H9 (cell line): ENCODE measurements at regions not wholly inside any gene's neighbourhood (a gene's known extent, or its start where the extent isn't known, plus 50 kb on each side); places are given as distances from the start of the nearest gene placed in this dataset.

ENCODE experiments used
- DNase-seq: peaks from one replicate; pipeline ENCODE4 v3.0.0-alpha.2; 2017
- H2AFZ ChIP-seq: one replicate; pipeline ENCODE4 v1.6.1; 2013; ENCODE audit warnings: mild to moderate bottlenecking, low read length, control low read depth, moderate library complexity
- H2AK5ac ChIP-seq: 2 replicates; pipeline ENCODE4 v1.6.1; 2013; ENCODE audit warnings: low read length, control low read depth, mixed read lengths; ENCODE audit not compliant: insufficient read length
- H2BK120ac ChIP-seq: one replicate; pipeline ENCODE4 v1.6.1; 2013; ENCODE audit warnings: low read depth, mild to moderate bottlenecking, low read length, control low read depth, inconsistent platforms; ENCODE audit not compliant: poor library complexity, severe bottlenecking
- H2BK12ac ChIP-seq: 2 replicates; pipeline ENCODE4 v1.6.1; 2013; ENCODE audit warnings: low read length, control low read depth, mixed read lengths, low read depth; ENCODE audit not compliant: insufficient read length
- H2BK15ac ChIP-seq: 2 replicates; pipeline ENCODE4 v1.6.1; 2013; ENCODE audit warnings: low read depth, low read length, control low read depth
- H2BK20ac ChIP-seq: one replicate; pipeline ENCODE4 v1.6.1; 2013; ENCODE audit warnings: low read depth, mild to moderate bottlenecking, low read length, control low read depth, inconsistent platforms; ENCODE audit not compliant: poor library complexity, severe bottlenecking
- H2BK5ac ChIP-seq: 2 replicates; pipeline ENCODE4 v1.6.1; 2013; ENCODE audit warnings: low read length, control low read depth, mixed read lengths; ENCODE audit not compliant: insufficient read length
- H3K14ac ChIP-seq: 2 replicates; pipeline ENCODE4 v1.6.1; 2013; ENCODE audit warnings: low read length, control low read depth; ENCODE audit not compliant: insufficient read depth
- H3K18ac ChIP-seq: 2 replicates; pipeline ENCODE4 v1.6.1; 2013; ENCODE audit warnings: low read depth, mild to moderate bottlenecking, mixed read lengths, low read length, control low read depth; ENCODE audit not compliant: insufficient read length
- H3K23ac ChIP-seq: 2 replicates; pipeline ENCODE4 v1.6.1; 2013; ENCODE audit warnings: low read length, control low read depth, mixed read lengths, low read depth; ENCODE audit not compliant: insufficient read length
- H3K23me2 ChIP-seq: 2 replicates; pipeline ENCODE4 v1.6.1; 2013; ENCODE audit warnings: low read depth, mild to moderate bottlenecking, mixed read lengths, low read length, control low read depth; ENCODE audit not compliant: insufficient read length, poor library complexity, severe bottlenecking
- H3K27ac ChIP-seq: 2 replicates; pipeline ENCODE4 v1.5.1; 2013; ENCODE audit warnings: low read length, control low read depth, mixed read lengths, low read depth; ENCODE audit not compliant: insufficient read length
- H3K27me3 ChIP-seq: 2 replicates; pipeline ENCODE4 v1.6.1; 2013; ENCODE audit warnings: low read length, control low read depth, inconsistent platforms; ENCODE audit not compliant: insufficient read depth
- H3K4ac ChIP-seq: 2 replicates; pipeline ENCODE4 v1.6.1; 2013; ENCODE audit warnings: low read depth, mild to moderate bottlenecking, control low read depth, inconsistent platforms, low read length, moderate library complexity
- H3K4me1 ChIP-seq: 2 replicates; pipeline ENCODE4 v1.6.1; 2013; ENCODE audit warnings: low read length, control low read depth, inconsistent platforms; ENCODE audit not compliant: insufficient read depth
- H3K4me2 ChIP-seq: 2 replicates; pipeline ENCODE4 v1.6.1; 2013; ENCODE audit warnings: low read length, control low read depth, mixed read lengths; ENCODE audit not compliant: insufficient read length, insufficient read depth
- H3K56ac ChIP-seq: 2 replicates; pipeline ENCODE4 v1.6.1; 2013; ENCODE audit warnings: low read depth, mild to moderate bottlenecking, mixed read lengths, low read length, control low read depth; ENCODE audit not compliant: insufficient read length
- H3K79me1 ChIP-seq: 2 replicates; pipeline ENCODE4 v1.6.1; 2013; ENCODE audit warnings: low read depth, mild to moderate bottlenecking, moderate library complexity, low read length, control low read depth, inconsistent platforms; ENCODE audit not compliant: insufficient read depth, poor library complexity, severe bottlenecking
- H3K79me2 ChIP-seq: 2 replicates; pipeline ENCODE4 v1.6.1; 2013; ENCODE audit warnings: low read length, control low read depth, inconsistent platforms; ENCODE audit not compliant: insufficient read depth
- H3K9ac ChIP-seq: 2 replicates; pipeline ENCODE4 v1.6.1; 2013; ENCODE audit warnings: low read length, control low read depth, mixed read lengths; ENCODE audit not compliant: insufficient read length; ENCODE audit errors: extremely low read depth
- H3K9me3 ChIP-seq: one replicate; pipeline ENCODE4 v1.6.1; 2013; ENCODE audit warnings: low read depth, low read length, inconsistent platforms; ENCODE audit not compliant: control insufficient read depth
- H3T11ph ChIP-seq: one replicate; pipeline ENCODE4 v1.6.1; 2013; ENCODE audit warnings: mild to moderate bottlenecking, low read length, control low read depth, inconsistent platforms
- H4K20me1 ChIP-seq: one replicate; pipeline ENCODE4 v1.6.1; 2013; ENCODE audit not compliant: control insufficient read depth, insufficient read length, insufficient read depth
- H4K5ac ChIP-seq: 2 replicates; pipeline ENCODE4 v1.6.1; 2013; ENCODE audit warnings: low read depth, mild to moderate bottlenecking, mixed read lengths, low read length, control low read depth; ENCODE audit not compliant: insufficient read length
- H4K8ac ChIP-seq: replicated peaks from 2 replicates; pipeline ENCODE4 v1.6.1; 2013; ENCODE audit warnings: low read length, control low read depth, mixed read lengths, low read depth; ENCODE audit not compliant: insufficient read length
- H4K91ac ChIP-seq: 2 replicates; pipeline ENCODE4 v1.6.1; 2013; ENCODE audit warnings: low read depth, mild to moderate bottlenecking, moderate library complexity, mixed read lengths, low read length, control low read depth; ENCODE audit not compliant: insufficient read length
- H3K27ac Mint-ChIP-seq, 3 experiments: 2 replicates in 2 of 3; 3 replicates in 1 of 3; pipeline ENCODE4 v1.8.0; 2020 to 2021; ENCODE audit warnings: mixed read lengths in 3 of 3, mild to moderate bottlenecking in 1 of 3, moderate library complexity in 1 of 3
- H3K27me3 Mint-ChIP-seq: 2 replicates; pipeline ENCODE4 v1.8.0; 2021; ENCODE audit warnings: low read depth, mild to moderate bottlenecking, moderate library complexity, mixed read lengths
- H3K36me3 Mint-ChIP-seq, 3 experiments: 2 replicates in 2 of 3; 3 replicates in 1 of 3; pipeline ENCODE4 v1.8.0; 2020 to 2021; ENCODE audit warnings: low read depth in 3 of 3, mixed read lengths in 3 of 3; ENCODE audit not compliant: insufficient read depth in 1 of 3
- H3K4me1 Mint-ChIP-seq, 2 experiments: 2 replicates each; pipeline ENCODE4 v1.8.0; 2020; ENCODE audit warnings: mixed read lengths in 2 of 2
- H3K4me3 Mint-ChIP-seq, 2 experiments: 2 replicates in 1 of 2; 3 replicates in 1 of 2; pipeline ENCODE4 v1.8.0; 2020 to 2021; ENCODE audit warnings: mild to moderate bottlenecking in 2 of 2, mixed read lengths in 2 of 2, moderate library complexity in 1 of 2
- H3K9me3 Mint-ChIP-seq, 2 experiments: 2 replicates in 1 of 2; 3 replicates in 1 of 2; pipeline ENCODE4 v1.8.0; 2020; ENCODE audit warnings: mild to moderate bottlenecking in 2 of 2, mixed read lengths in 2 of 2, moderate library complexity in 1 of 2
- WGBS: extraction: QIAGEN DNeasy Blood & Tissue Kit; methylation state at CpG from one replicate; pipeline ENCODE4 v1.1.7; 2013; ENCODE audit warnings: missing lambda C conversion rate, low lambda C conversion rate, mixed read lengths; ENCODE audit not compliant: insufficient read length; ENCODE audit errors: extremely low coverage; 5-methylcytosine and 5-hydroxymethylcytosine counted together
- TF ChIP-seq, protein P1 (sequence below): fragments of 200-600 bp; sonication (generic); conservative IDR thresholded peaks from 3 replicates; pipeline ENCODE4 v1.8.0; 2021; ENCODE audit warnings: antibody characterized with exemption, mild to moderate bottlenecking

DNA sequence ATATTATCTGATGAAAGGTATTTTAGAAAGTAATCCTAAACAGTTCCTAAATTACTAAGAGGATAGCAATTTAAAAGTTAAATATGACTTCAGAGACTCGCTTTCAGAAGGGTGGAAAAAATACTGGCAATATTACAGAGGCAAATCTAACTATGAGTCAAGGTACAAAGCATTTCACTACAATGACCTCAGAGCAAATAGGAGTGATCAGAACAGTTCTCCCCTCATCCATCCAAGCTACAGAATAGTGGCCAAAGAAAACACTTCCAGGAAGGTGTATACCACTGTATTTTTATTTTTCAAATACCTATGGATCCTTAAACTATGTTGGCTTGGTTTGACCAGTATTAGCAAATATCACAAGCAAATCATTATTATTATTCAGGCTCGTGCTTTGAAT is 112.8 kb upstream of the ODAD2 start:
- no peaks in the 10 kb centered on the region; a peak in 1 of 7 replicates for H3K36me3 Mint-ChIP-seq
- H3K4me2 ChIP-seq: no peak overlapping the region
- no peak overlapping the region for H3K14ac ChIP-seq
- H2BK15ac ChIP-seq: no peak overlapping the region
- TF ChIP-seq, protein P1, sequence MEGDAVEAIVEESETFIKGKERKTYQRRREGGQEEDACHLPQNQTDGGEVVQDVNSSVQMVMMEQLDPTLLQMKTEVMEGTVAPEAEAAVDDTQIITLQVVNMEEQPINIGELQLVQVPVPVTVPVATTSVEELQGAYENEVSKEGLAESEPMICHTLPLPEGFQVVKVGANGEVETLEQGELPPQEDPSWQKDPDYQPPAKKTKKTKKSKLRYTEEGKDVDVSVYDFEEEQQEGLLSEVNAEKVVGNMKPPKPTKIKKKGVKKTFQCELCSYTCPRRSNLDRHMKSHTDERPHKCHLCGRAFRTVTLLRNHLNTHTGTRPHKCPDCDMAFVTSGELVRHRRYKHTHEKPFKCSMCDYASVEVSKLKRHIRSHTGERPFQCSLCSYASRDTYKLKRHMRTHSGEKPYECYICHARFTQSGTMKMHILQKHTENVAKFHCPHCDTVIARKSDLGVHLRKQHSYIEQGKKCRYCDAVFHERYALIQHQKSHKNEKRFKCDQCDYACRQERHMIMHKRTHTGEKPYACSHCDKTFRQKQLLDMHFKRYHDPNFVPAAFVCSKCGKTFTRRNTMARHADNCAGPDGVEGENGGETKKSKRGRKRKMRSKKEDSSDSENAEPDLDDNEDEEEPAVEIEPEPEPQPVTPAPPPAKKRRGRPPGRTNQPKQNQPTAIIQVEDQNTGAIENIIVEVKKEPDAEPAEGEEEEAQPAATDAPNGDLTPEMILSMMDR: no peak
- H4K91ac ChIP-seq: no peak overlapping the region
- no peak overlapping the region for H2BK5ac ChIP-seq
- no peak overlapping the region for H2BK120ac ChIP-seq
- no peak for DNase-seq
- H4K8ac ChIP-seq: no peak overlapping the region
- H3K9me3 ChIP-seq: no peaks in the 10 kb centered on the region
- H3K27ac Mint-ChIP-seq: no peak overlapping the region
- no peak overlapping the region for H2AFZ ChIP-seq
- no peaks in the 10 kb centered on the region for H3K79me1 ChIP-seq
- no peaks in the 10 kb centered on the region for H3K27me3 ChIP-seq
- no peak overlapping the region for H3K18ac ChIP-seq
- no peak overlapping the region for H3K27ac ChIP-seq
- no peak overlapping the region for H2BK20ac ChIP-seq
- no peak overlapping the region for H3K4ac ChIP-seq
- no peak overlapping the region for H3T11ph ChIP-seq
- H3K27me3 Mint-ChIP-seq: no peaks in the 10 kb centered on the region
- H3K4me3 Mint-ChIP-seq: no peak overlapping the region
- no peak overlapping the region for H4K5ac ChIP-seq
- no peaks in the 10 kb centered on the region for H3K23me2 ChIP-seq
- H4K20me1 ChIP-seq: no peaks in the 10 kb centered on the region
- no peaks in the 10 kb centered on the region for H3K9me3 Mint-ChIP-seq
- H3K56ac ChIP-seq: no peak overlapping the region
- H3K4me1 Mint-ChIP-seq: peaks cover 0 to 9% of the 10 kb centered on the region in 2 experiments; a peak in 2 of 4 replicates
- H3K79me2 ChIP-seq: no peaks in the 10 kb centered on the region
- no CpG with 5 or more reads among the region's 2 CpGs for WGBS
- H3K23ac ChIP-seq: no peak overlapping the region
- H2AK5ac ChIP-seq: no peak overlapping the region
- no peak overlapping the region for H3K9ac ChIP-seq
- no peak overlapping the region for H2BK12ac ChIP-seq
- H3K4me1 ChIP-seq: no peaks in the 10 kb centered on the region
